SJSA1 (cell line): ENCODE measurements at regions not wholly inside any gene's neighbourhood (a gene's known extent, or its start where the extent isn't known, plus 50 kb on each side); places are given as distances from the start of the nearest gene placed in this dataset.

ENCODE experiments used
- DNase-seq, 2 experiments: peaks; one replicate each; pipeline ENCODE4 v3.0.0-alpha.2; 2015 to 2020; ENCODE audit warnings: low spot score in 2 of 2, low read depth in 1 of 2
- H3K27ac ChIP-seq: fragments of 250-450 bp; sonication (Bioruptor Pico); 2 replicates; pipeline ENCODE4 v1.5.1; 2020; ENCODE audit warnings: mild to moderate bottlenecking, moderate library complexity
- H3K27me3 ChIP-seq: fragments of 250-450 bp; sonication (Bioruptor Pico); replicated peaks from 2 replicates; pipeline ENCODE4 v1.5.1; 2020; ENCODE audit warnings: mild to moderate bottlenecking, moderate library complexity
- H3K36me3 ChIP-seq: fragments of 250-450 bp; sonication (Bioruptor Pico); 2 replicates; pipeline ENCODE4 v1.5.1; 2020; ENCODE audit warnings: mild to moderate bottlenecking
- H3K4me1 ChIP-seq: fragments of 250-450 bp; sonication (Bioruptor Pico); replicated peaks from 2 replicates; pipeline ENCODE4 v1.6.1; 2021; ENCODE audit warnings: mild to moderate bottlenecking
- H3K4me3 ChIP-seq: fragments of 250-450 bp; sonication (Bioruptor Pico); 2 replicates; pipeline ENCODE4 v1.5.1; 2020; ENCODE audit warnings: mild to moderate bottlenecking
- H3K9me3 ChIP-seq: fragments of 250-450 bp; sonication (Bioruptor Pico); replicated peaks from 2 replicates; pipeline ENCODE4 v1.5.1; 2020; ENCODE audit warnings: mild to moderate bottlenecking

DNA sequence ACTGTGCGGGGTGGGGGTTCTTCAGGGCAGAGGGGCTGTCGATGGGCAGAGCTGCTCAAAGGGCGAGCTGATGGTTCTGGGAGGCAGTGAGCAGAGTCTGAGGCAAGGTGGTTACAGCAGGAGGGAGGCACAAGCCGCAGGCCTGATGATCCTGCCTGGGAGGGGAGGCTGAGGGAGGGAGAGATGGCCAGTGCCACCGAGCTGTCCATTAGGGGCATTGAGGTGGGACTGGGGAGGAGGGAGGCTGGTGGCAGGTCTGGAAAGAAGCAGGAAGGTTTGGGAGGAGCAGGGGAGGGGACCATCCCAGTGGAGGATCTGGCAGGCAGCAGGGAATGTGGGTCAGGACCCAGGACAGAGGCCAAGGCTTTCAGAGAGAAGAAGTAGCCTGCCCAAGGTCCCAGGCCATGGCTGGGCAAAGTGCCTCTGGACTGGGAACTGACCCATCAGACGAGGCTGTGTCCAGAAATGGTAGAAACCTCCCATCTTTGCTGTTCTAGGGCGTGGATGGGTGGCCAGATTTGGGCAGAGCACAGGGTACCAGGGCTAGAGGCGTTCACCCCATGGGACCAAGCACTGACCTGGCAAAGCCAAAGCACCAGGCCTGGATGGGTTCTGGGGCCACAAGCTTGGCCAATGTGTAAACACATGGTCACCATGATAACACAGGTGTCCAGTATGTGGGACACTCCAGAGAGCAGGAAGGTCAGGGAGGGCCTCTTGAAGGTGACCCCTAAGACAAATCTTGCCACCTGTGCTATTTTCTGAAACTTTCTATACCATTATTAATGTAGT lies 55.5 kb downstream of the INHBB start:
- H3K36me3 ChIP-seq, result no peaks in the 10 kb centered on the region
- no peaks in the 10 kb centered on the region; the same call in 1 of the 2 replicates for H3K27me3 ChIP-seq
- peaks cover 36% of the 10 kb centered on the region for H3K4me1 ChIP-seq

DNA sequence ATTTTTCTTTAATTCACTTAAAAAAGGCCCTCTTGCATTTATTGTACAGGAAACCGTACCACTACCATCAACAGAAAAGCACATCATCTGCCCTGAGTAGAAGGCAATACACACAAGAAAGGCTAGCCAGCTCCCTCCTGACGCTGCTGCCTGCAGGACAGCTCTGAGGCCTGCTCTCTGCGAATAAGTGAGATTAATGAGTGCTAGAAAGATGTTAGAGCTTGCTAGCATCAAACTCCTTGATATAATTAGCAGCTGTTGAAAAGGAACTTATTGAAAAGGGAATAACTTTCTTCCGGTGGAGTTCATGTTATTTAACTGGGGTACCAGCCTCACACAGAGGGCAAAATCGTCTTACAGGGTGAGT lies 56.1 kb downstream of the INHBB start:
- Histone ChIP-seq H3K4me3 (no peak overlapping the region), H3K4me1 (peaks cover 30% of the 10 kb centered on the region)
- no peak for DNase-seq

More for the DNA sequence above, 55.5 kb downstream of the INHBB start:
- Histone ChIP-seq H3K4me3 (no peak overlapping the region), H3K27ac (no peak overlapping the region), H3K9me3 (no peaks in the 10 kb centered on the region)
- DNase-seq, result no peak

DNA sequence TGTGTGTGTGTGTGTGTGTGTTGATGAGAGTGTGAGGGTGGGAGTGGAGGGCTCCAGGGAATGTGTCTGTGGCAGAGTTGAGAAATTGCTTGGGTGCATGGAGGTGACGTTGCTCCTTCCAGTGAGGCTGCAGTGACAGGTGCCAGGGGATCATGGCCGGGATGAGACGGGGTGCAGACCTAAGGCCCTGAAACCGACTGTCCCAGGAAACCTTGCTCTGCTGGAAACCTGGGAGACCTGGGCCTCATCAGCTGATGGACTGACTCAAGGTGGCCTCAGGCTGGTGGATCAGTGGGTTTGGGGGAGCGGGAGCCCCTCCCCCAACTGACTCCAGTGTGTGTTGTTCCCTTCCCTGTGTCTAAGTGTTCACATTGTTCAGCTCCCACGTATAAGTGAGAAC lies 56.6 kb downstream of the INHBB start:
- no peaks in the 10 kb centered on the region for H3K36me3 ChIP-seq

More for the DNA sequence above, 56.1 kb downstream of the INHBB start:
- Histone ChIP-seq H3K36me3 (no peaks in the 10 kb centered on the region), H3K27me3 (no peaks in the 10 kb centered on the region; the same call in 1 of the 2 replicates), H3K9me3 (no peaks in the 10 kb centered on the region), H3K27ac (no peak overlapping the region)

GRCh38 chr2:120403261-120403660 lies 57.3 kb downstream of the INHBB start:
- Histone ChIP-seq H3K4me1 (peaks cover 18% of the 10 kb centered on the region), H3K27me3 (no peaks in the 10 kb centered on the region; the same call in 1 of the 2 replicates), H3K4me3 (no peak overlapping the region), H3K27ac (no peak overlapping the region), H3K9me3 (no peaks in the 10 kb centered on the region), H3K36me3 (no peaks in the 10 kb centered on the region)
- no peak for DNase-seq

More for the DNA sequence above, 56.6 kb downstream of the INHBB start:
- H3K4me3 ChIP-seq, result no peak overlapping the region
- no peak overlapping the region for H3K27ac ChIP-seq
- H3K27me3 ChIP-seq, result no peaks in the 10 kb centered on the region; the same call in 1 of the 2 replicates
- no peaks in the 10 kb centered on the region for H3K9me3 ChIP-seq
- peaks cover 26% of the 10 kb centered on the region for H3K4me1 ChIP-seq
- DNase-seq, result no peak

GRCh38 chr2:120403676-120404075 lies 57.7 kb downstream of the INHBB start:
- H3K9me3 ChIP-seq, result no peaks in the 10 kb centered on the region
- no peak overlapping the region for H3K27ac ChIP-seq
- no peaks in the 10 kb centered on the region for H3K36me3 ChIP-seq
- DNase-seq, result peak in 1 of 2 experiments; percentile 44
- H3K27me3 ChIP-seq, result no peaks in the 10 kb centered on the region; the same call in 1 of the 2 replicates
- peaks cover 14% of the 10 kb centered on the region for H3K4me1 ChIP-seq
- H3K4me3 ChIP-seq, result no peak overlapping the region

GRCh38 chr2:120404274-120404673 lies 58.3 kb downstream of the INHBB start:
- Histone ChIP-seq H3K4me3 (no peak overlapping the region), H3K36me3 (no peaks in the 10 kb centered on the region), H3K4me1 (peaks cover 8% of the 10 kb centered on the region), H3K27ac (no peak overlapping the region), H3K27me3 (no peaks in the 10 kb centered on the region; the same call in 1 of the 2 replicates), H3K9me3 (no peaks in the 10 kb centered on the region)
- no peak for DNase-seq

GRCh38 chr2:120404941-120405758 lies 59.2 kb downstream of the INHBB start:
- Histone ChIP-seq H3K36me3 (no peaks in the 10 kb centered on the region), H3K9me3 (no peaks in the 10 kb centered on the region), H3K4me3 (no peak overlapping the region), H3K4me1 (no peaks in the 10 kb centered on the region; the same call in 1 of the 2 replicates), H3K27ac (no peak overlapping the region), H3K27me3 (no peaks in the 10 kb centered on the region; the same call in 1 of the 2 replicates)
- no peak for DNase-seq

DNA sequence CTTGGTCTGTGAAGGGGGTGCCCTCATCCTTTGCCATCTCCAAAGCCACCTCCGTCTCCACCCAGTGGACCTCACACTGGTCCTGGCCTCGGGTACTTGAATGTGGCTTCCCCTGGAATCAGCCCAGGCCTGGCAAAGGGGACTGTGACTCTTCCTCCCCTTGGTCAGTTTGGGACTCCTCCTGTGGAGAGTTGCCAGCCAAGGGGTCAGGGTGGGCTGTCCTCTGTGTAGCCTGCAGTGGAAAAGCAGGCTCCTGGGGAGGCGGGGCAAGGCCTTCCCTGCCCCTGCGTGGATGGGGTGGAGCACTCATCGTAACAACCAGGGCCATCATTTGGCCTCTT lies 59.8 kb downstream of the INHBB start:
- Histone ChIP-seq H3K4me3 (no peak overlapping the region), H3K27ac (no peak overlapping the region), H3K9me3 (no peaks in the 10 kb centered on the region), H3K27me3 (no peaks in the 10 kb centered on the region; the same call in 1 of the 2 replicates), H3K4me1 (no peaks in the 10 kb centered on the region; the same call in 1 of the 2 replicates), H3K36me3 (no peaks in the 10 kb centered on the region)
- DNase-seq, result no peak

DNA sequence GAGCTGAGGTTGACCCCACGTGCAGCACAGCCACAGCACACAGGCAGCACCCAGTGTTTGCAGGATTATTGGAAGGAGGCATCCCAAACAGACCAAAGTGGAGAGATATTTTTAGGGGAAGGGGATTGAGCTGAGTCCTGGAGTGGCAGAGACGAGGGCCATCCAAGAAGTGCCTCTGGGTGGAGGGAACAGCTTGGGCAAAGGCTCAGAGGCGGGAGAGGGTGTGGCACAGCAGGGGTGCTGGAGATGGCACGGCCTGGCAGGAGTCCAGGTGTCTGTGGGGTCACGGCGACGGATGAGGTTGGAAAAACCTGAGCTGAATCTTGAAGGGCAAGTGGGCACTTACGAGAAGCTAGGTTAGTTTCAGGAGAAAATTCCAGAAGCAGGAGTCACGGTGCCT lies 60.6 kb downstream of the INHBB start:
- H3K4me1 ChIP-seq, result no peaks in the 10 kb centered on the region; the same call in 1 of the 2 replicates

DNA sequence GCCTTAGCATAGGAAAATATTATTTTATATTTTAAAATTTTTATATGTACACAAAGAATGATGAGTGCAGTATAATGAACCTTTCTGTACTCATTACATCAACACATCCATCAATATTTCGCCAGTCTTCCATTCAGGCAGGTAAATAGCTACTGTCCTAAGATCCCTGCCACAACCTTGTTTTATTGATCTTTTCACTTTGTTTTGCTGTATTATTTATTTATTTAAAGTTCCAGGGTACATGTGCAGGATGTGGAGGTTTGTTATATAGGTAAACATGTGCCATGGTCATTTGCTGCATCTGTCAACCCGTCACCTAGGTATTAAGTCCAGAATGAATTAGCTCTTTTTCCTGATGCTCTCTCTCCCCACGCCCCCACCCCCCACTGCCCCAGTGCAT lies 64.6 kb downstream of the INHBB start:
- no peaks in the 10 kb centered on the region for H3K9me3 ChIP-seq
- DNase-seq, result no peak

More for the DNA sequence above, 60.6 kb downstream of the INHBB start:
- no peaks in the 10 kb centered on the region for H3K9me3 ChIP-seq
- H3K27me3 ChIP-seq, result no peaks in the 10 kb centered on the region
- H3K36me3 ChIP-seq, result no peaks in the 10 kb centered on the region
- H3K4me3 ChIP-seq, result no peak overlapping the region
- H3K27ac ChIP-seq, result no peak overlapping the region
- no peak for DNase-seq

DNA sequence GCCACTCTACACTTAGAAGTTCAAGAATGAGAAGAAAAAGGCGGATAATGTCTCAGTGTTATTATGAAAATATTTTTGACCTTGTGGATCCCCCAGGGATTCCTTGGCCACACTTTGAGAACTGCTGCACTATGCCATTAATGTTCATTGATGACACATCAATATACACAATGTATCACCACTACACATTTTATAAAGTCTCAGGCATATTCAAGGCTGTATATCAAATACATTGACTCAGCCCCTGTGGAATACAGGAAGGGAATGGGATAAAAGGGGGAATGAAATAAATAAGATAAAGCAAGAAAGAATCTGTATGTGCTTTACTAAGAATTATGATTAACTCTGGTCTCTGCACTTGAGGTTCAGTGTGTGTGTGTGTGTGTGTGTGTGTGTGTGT lies 69.1 kb downstream of the INHBB start:
- Histone ChIP-seq H3K27ac (no peak overlapping the region), H3K4me3 (no peak overlapping the region), H3K4me1 (no peaks in the 10 kb centered on the region), H3K9me3 (no peaks in the 10 kb centered on the region), H3K36me3 (no peaks in the 10 kb centered on the region), H3K27me3 (peaks cover 14% of the 10 kb centered on the region; the same call in 1 of the 2 replicates)
- DNase-seq, result no peak

More for the DNA sequence above, 64.6 kb downstream of the INHBB start:
- peaks cover 7% of the 10 kb centered on the region; the same call in 1 of the 2 replicates for H3K27me3 ChIP-seq
- no peak overlapping the region for H3K4me3 ChIP-seq
- no peaks in the 10 kb centered on the region for H3K36me3 ChIP-seq
- no peaks in the 10 kb centered on the region for H3K4me1 ChIP-seq
- H3K27ac ChIP-seq, result no peak overlapping the region

DNA sequence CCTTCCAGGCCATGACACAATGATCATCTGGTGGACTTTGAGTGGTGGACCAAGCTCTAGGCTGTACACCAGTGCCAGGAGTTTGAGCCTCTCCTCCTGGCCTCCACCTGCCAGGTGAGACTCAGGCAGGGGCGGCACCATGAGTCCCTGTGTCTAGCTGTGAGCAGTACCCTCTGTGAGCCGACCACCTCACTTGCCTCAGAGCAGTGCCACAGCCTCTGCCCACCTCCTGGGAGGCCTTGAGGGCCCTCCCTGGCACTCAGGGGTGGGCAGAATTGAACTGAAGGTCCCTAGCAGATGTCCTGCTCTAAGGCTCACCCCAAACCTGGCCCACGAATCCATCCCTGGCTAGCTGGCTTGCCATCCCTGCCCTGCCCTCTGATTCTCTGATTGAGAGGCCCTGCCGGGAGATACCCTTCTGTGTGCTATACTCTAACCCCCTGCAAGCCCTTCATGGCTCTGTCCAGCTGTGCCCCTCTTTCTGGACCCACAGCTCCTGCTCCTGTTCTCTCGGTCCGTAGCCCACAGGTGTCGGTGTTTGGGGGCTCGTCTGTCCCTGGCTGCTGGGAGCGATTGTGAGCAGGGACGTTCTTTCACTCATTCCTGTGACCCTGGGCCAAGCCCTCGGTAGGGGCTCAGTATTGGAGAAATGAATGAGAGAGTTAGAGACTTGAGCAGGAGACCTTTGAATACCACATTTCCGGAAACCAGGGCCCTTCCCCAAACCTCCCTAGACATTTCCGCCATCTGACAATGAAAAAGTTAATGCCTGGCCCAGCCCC lies 70.0 kb downstream of the INHBB start:
- H3K9me3 ChIP-seq, result no peaks in the 10 kb centered on the region
- no peak overlapping the region for H3K27ac ChIP-seq
- H3K4me3 ChIP-seq, result no peak overlapping the region
- peaks cover 20% of the 10 kb centered on the region for H3K27me3 ChIP-seq
- H3K36me3 ChIP-seq, result no peaks in the 10 kb centered on the region
- DNase-seq, result no peak
- no peaks in the 10 kb centered on the region for H3K4me1 ChIP-seq

DNA sequence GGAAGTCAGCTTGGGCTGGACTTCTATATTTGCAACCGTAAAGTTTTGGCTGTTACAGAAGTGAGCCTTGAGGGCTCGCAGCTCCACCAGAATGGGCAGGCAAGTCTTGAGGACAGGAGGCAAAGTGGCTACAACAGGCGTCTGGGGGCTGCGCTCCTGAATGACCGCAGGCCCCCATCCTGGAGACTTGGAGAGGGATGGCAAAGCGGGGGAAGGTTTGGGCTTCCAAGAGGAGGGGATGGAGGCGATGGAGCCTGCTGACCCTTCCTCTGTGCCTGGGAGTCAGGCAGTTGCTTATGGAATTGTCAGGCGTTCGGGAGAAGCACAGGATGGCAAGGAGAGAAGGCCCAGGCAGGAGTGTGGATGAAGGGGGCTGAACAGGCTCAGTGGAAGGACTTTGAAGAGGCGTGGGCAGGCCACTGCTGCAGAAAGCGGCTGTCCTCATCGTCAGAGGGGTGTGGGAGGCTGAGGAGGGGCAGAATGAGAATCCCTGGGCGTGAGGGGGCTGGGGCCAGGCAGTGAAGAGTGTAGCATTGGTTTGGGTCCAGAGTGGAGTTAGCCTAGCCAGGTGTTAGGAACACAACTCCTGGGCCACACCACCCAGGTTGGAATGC lies 72.3 kb downstream of the INHBB start:
- no peak for DNase-seq
- Histone ChIP-seq H3K27ac (no peak overlapping the region), H3K4me3 (no peak overlapping the region), H3K9me3 (no peaks in the 10 kb centered on the region), H3K27me3 (peaks cover 19% of the 10 kb centered on the region), H3K4me1 (no peaks in the 10 kb centered on the region), H3K36me3 (no peaks in the 10 kb centered on the region)
